Loucy (cell line): ENCODE measurements at regions not wholly inside any gene's neighbourhood (a gene's known extent, or its start where the extent isn't known, plus 50 kb on each side); places are given as distances from the start of the nearest gene placed in this dataset.

Experiments
- CTCF ChIP-seq: fragments of 200-600 bp; sonication (generic); conservative IDR thresholded peaks from 2 replicates; pipeline ENCODE4 v1.5.1; 2014; ENCODE audit warnings: mild to moderate bottlenecking, antibody characterized with exemption, low read length
- EZH2phosphoT487 ChIP-seq: fragments of 200-600 bp; IDR thresholded peaks from 2 replicates; pipeline ENCODE4 v1.6.1; 2018; ENCODE audit warnings: antibody characterized with exemption, mild to moderate bottlenecking, moderate library complexity, borderline replicate concordance

GRCh38 chr3:157755233-157755632, 252.0 kb upstream of the VEPH1 start:
- TF ChIP-seq CTCF, result 0 out of 2 replicates have a peak, but pooled peaks have one; percentile 11
- no peak for TF ChIP-seq EZH2phosphoT487
